Neural cell (in vitro differentiated cells): ENCODE measurements at regions not wholly inside any gene's neighbourhood (a gene's known extent, or its start where the extent isn't known, plus 50 kb on each side); places are given as distances from the start of the nearest gene placed in this dataset.

Source experiments
- H2AFZ ChIP-seq: fragments of 200-600, 300-800 bp; sonication (generic), shearing (Covaris generic); 2 replicates; pipeline ENCODE4 v1.6.0; 2014; ENCODE audit warnings: low read depth, mild to moderate bottlenecking, antibody characterized with exemption, low read length, moderate library complexity
- H3F3A ChIP-seq: fragments of 200-600 bp; shearing (Covaris generic); 2 replicates; pipeline ENCODE4 v1.6.1; 2016; ENCODE audit warnings: mild to moderate bottlenecking, moderate library complexity, mixed read lengths, antibody characterized with exemption, low read length; ENCODE audit not compliant: insufficient read depth, poor library complexity, severe bottlenecking
- H3K27ac ChIP-seq: fragments of 200-600, 300-800 bp; sonication (generic), shearing (Covaris generic); 2 replicates; pipeline ENCODE4 v1.5.1; 2014; ENCODE audit warnings: mild to moderate bottlenecking, low read length, moderate library complexity
- H3K27me3 ChIP-seq: fragments of 300-800, 200-600 bp; sonication (generic), shearing (Covaris generic); 2 replicates; pipeline ENCODE4 v1.6.0; 2014; ENCODE audit warnings: mild to moderate bottlenecking, low read depth, low read length, moderate library complexity; ENCODE audit not compliant: insufficient read depth
- H3K36me3 ChIP-seq: fragments of 300-800, 200-600 bp; sonication (generic), shearing (Covaris generic); 2 replicates; pipeline ENCODE4 v1.5.1; 2014; ENCODE audit warnings: mild to moderate bottlenecking, antibody characterized with exemption, low read length, moderate library complexity; ENCODE audit not compliant: insufficient read depth
- H3K4me2 ChIP-seq: fragments of 300-800, 200-600 bp; sonication (generic), shearing (Covaris generic); 2 replicates; pipeline ENCODE4 v1.6.0; 2014; ENCODE audit warnings: mild to moderate bottlenecking, low read length
- H3K4me3 ChIP-seq: fragments of 300-800, 200-600 bp; sonication (generic), shearing (Covaris generic); 2 replicates; pipeline ENCODE4 v1.5.1; 2014; ENCODE audit warnings: mild to moderate bottlenecking, low read length, moderate library complexity
- H3K79me2 ChIP-seq: fragments of 200-600 bp; shearing (Covaris generic); replicated peaks from 2 replicates; pipeline ENCODE4 v1.6.0; 2014; ENCODE audit warnings: mild to moderate bottlenecking, low read length, moderate library complexity; ENCODE audit not compliant: insufficient read depth
- H3K9ac ChIP-seq: fragments of 300-800, 200-600 bp; sonication (generic), shearing (Covaris generic); 2 replicates; pipeline ENCODE4 v1.6.1; 2016; ENCODE audit warnings: mild to moderate bottlenecking, low read length, mixed read lengths
- H3K9me2 ChIP-seq: fragments of 200-600 bp; shearing (Covaris generic); 2 replicates; pipeline ENCODE4 v1.6.1; 2016; ENCODE audit warnings: mild to moderate bottlenecking, low read length, mixed read lengths; ENCODE audit not compliant: insufficient read depth
- H3K9me3 ChIP-seq: fragments of 200-600, 300-800 bp; sonication (generic), shearing (Covaris generic); 2 replicates; pipeline ENCODE4 v1.6.1; 2016; ENCODE audit warnings: mild to moderate bottlenecking, mixed run types, low read length, moderate library complexity, mixed read lengths
- H4K20me1 ChIP-seq: fragments of 200-600 bp; shearing (Covaris generic); 2 replicates; pipeline ENCODE4 v1.6.1; 2016; ENCODE audit warnings: mild to moderate bottlenecking, mixed run types; ENCODE audit not compliant: insufficient read depth
- CTCF ChIP-seq: fragments of 450-650 bp; IDR thresholded peaks from 2 replicates; pipeline ENCODE4 v1.5.1; 2014; ENCODE audit warnings: antibody characterized with exemption, mild to moderate bottlenecking, moderate library complexity; ENCODE audit not compliant: poor library complexity, severe bottlenecking
- EP300 ChIP-seq: fragments of 450-650 bp; conservative IDR thresholded peaks from 2 replicates; pipeline ENCODE4 v1.6.1; 2014; ENCODE audit warnings: antibody characterized with exemption, mild to moderate bottlenecking, moderate library complexity; ENCODE audit not compliant: poor library complexity, severe bottlenecking
- EZH2 ChIP-seq: fragments of 200-600, 300-800 bp; shearing (Covaris generic), sonication (generic); IDR thresholded peaks from 2 replicates; pipeline ENCODE4 v1.6.1; 2014; ENCODE audit warnings: antibody characterized with exemption, low read length, borderline replicate concordance, mild to moderate bottlenecking; ENCODE audit not compliant: insufficient read depth, poor library complexity, severe bottlenecking
- MXI1 ChIP-seq: fragments of 450-650 bp; conservative IDR thresholded peaks from 2 replicates; pipeline ENCODE4 v1.6.1; 2014; ENCODE audit warnings: antibody characterized with exemption, mild to moderate bottlenecking; ENCODE audit not compliant: poor library complexity, severe bottlenecking
- POLR2AphosphoS5 ChIP-seq: IDR thresholded peaks from 2 replicates; pipeline ENCODE4 v1.6.1; 2012
- RAD21 ChIP-seq: fragments of 450-650 bp; conservative IDR thresholded peaks from 2 replicates; pipeline ENCODE4 v1.6.1; 2014; ENCODE audit warnings: antibody characterized with exemption, mild to moderate bottlenecking, moderate library complexity
- REST ChIP-seq: IDR thresholded peaks from 2 replicates; pipeline ENCODE4 v1.6.1; 2012; ENCODE audit warnings: borderline replicate concordance
- SMC3 ChIP-seq: fragments of 450-650 bp; conservative IDR thresholded peaks from 2 replicates; pipeline ENCODE4 v1.6.1; 2014; ENCODE audit warnings: antibody characterized with exemption, mild to moderate bottlenecking, moderate library complexity; ENCODE audit not compliant: poor library complexity
- TAF1 ChIP-seq: IDR thresholded peaks from 2 replicates; pipeline ENCODE4 v1.6.1; 2012; ENCODE audit warnings: low read depth

GRCh38 chr16:66131895-66132294, 234.6 kb upstream of the CDH5 start:
- no peak for TF ChIP-seq EP300
- no peak for TF ChIP-seq EZH2
- TF ChIP-seq CTCF = no peak
- no peak for TF ChIP-seq POLR2AphosphoS5
- TF ChIP-seq RAD21 = no peak
- no peak for TF ChIP-seq REST
- no peak for TF ChIP-seq SMC3
- TF ChIP-seq TAF1 = no peak
- TF ChIP-seq MXI1 = no peak
- no peaks in the 10 kb centered on the region for H3K79me2 ChIP-seq
- no peaks in the 10 kb centered on the region for H3F3A ChIP-seq
- no peak overlapping the region for H3K27ac ChIP-seq
- no peaks in the 10 kb centered on the region for H3K9me2 ChIP-seq
- H3K36me3 ChIP-seq = no peaks in the 10 kb centered on the region
- no peaks in the 10 kb centered on the region for H3K27me3 ChIP-seq
- H3K4me3 ChIP-seq = no peak overlapping the region
- H3K9ac ChIP-seq = no peak overlapping the region
- no peak overlapping the region for H3K4me2 ChIP-seq
- H3K9me3 ChIP-seq = no peaks in the 10 kb centered on the region
- H4K20me1 ChIP-seq = no peaks in the 10 kb centered on the region
- H2AFZ ChIP-seq = no peak overlapping the region

- TF ChIP-seq EZH2 = no peak
- TF ChIP-seq RAD21 = no peak
- TF ChIP-seq TAF1 = no peak
- no peak for TF ChIP-seq CTCF
- TF ChIP-seq POLR2AphosphoS5 = no peak
- TF ChIP-seq MXI1 = no peak
- TF ChIP-seq EP300 = no peak
- no peak for TF ChIP-seq SMC3
- no peak for TF ChIP-seq REST
- H4K20me1 ChIP-seq = no peaks in the 10 kb centered on the region
- H3K27me3 ChIP-seq = no peaks in the 10 kb centered on the region
- no peaks in the 10 kb centered on the region for H3K9me3 ChIP-seq
- H3F3A ChIP-seq = no peaks in the 10 kb centered on the region
- no peaks in the 10 kb centered on the region for H3K9me2 ChIP-seq
- H3K4me2 ChIP-seq = no peak overlapping the region
- no peak overlapping the region for H3K9ac ChIP-seq
- H2AFZ ChIP-seq = no peak overlapping the region
- no peaks in the 10 kb centered on the region for H3K36me3 ChIP-seq
- no peak overlapping the region for H3K4me3 ChIP-seq
- H3K27ac ChIP-seq = no peak overlapping the region
- H3K79me2 ChIP-seq = no peaks in the 10 kb centered on the region
These were observed 235.2 kb upstream of the CDH5 start for GRCh38 chr16:66131156-66131807.
